ENCODE measurements at regions not wholly inside any gene's neighbourhood (a gene's known extent, or its start where the extent isn't known, plus 50 kb on each side); places are given as distances from the start of the nearest gene placed in this dataset.

GRCh38 chr14:48693793-48694192, 892.4 kb downstream of the RPS29 start:
- no peak for TF ChIP-seq CTCF (IDR thresholded peaks at IDR 0.05)
- H3K36me3 Mint-ChIP-seq = no peaks in the 10 kb centered on the region
- peaks cover 0 to 8% (median 0%) of the 10 kb centered on the region in 7 donors for H3K9me3 Mint-ChIP-seq
- Histone ChIP-seq H3K79me2 (ENCODE audit: insufficient read depth, low read length) (no peaks in the 10 kb centered on the region), H3K4me1 (ENCODE audit: control insufficient read depth in 1 of 2, insufficient read depth in 2 of 2, low read length in 2 of 2) (no peaks in the 10 kb centered on the region), H3K4me3 (replicated peaks in 1 of 3; ENCODE audit: low read depth in 2 of 3, low read length in 3 of 3) (no peak overlapping the region), H4K20me1 (ENCODE audit: insufficient read depth, low read length) (no peaks in the 10 kb centered on the region), H3K36me3 (replicated peaks in 1 of 2; ENCODE audit: control insufficient read depth in 1 of 2, insufficient read depth in 2 of 2, low read length in 2 of 2) (no peaks in the 10 kb centered on the region), H3K9ac (ENCODE audit: insufficient read depth, low read length, poor library complexity, severe bottlenecking) (no peak overlapping the region), H2AFZ (ENCODE audit: insufficient read depth, low read depth, low read length, poor library complexity, severe bottlenecking) (no peak overlapping the region), H3K27me3 (ENCODE audit: control insufficient read depth in 2 of 2, insufficient read depth in 2 of 2, low read length in 2 of 2) (no peaks in the 10 kb centered on the region), H3K27ac (ENCODE audit: low read depth in 1 of 2, low read length in 2 of 2) (no peak overlapping the region), H3K9me3 (replicated peaks in 1 of 2; ENCODE audit: control insufficient read depth in 1 of 2, insufficient read depth in 1 of 2, low read length in 2 of 2) (peaks cover 0 to 10% of the 10 kb centered on the region in 2 donors), H3K4me2 (replicated peaks; ENCODE audit: extremely low read depth, low read length, poor library complexity, severe bottlenecking) (no peak overlapping the region)
- no peak overlapping the region for H3K4me3 Mint-ChIP-seq
- no peak for DNase-seq
- intact Hi-C loops (cut with micrococcal nuclease) = no loop called here
- no peaks in the 10 kb centered on the region for H3K4me1 Mint-ChIP-seq
- WGBS (ENCODE audit: insufficient coverage) = no CpG with 5 or more reads among the region's 1 CpG
- no peaks in the 10 kb centered on the region for H3K27me3 Mint-ChIP-seq (ENCODE audit: low read depth in 3 of 3)
- H3K27ac Mint-ChIP-seq = no peak overlapping the region

- Mint-ChIP-seq H3K36me3 (no peaks in the 10 kb centered on the region), H3K9me3 (peaks cover 0 to 2% (median 0%) of the 10 kb centered on the region in 7 donors), H3K27me3 (ENCODE audit: low read depth in 3 of 3) (no peaks in the 10 kb centered on the region), H3K4me1 (no peaks in the 10 kb centered on the region), H3K27ac (no peak overlapping the region), H3K4me3 (no peak overlapping the region)
- no CpG with 5 or more reads among the region's 1 CpG for WGBS (ENCODE audit: insufficient coverage)
- no peak overlapping the region for H3K9ac ChIP-seq (ENCODE audit: insufficient read depth, low read length, poor library complexity, severe bottlenecking)
- H2AFZ ChIP-seq (ENCODE audit: insufficient read depth, low read depth, low read length, poor library complexity, severe bottlenecking) = no peak overlapping the region
- no peaks in the 10 kb centered on the region for H3K4me1 ChIP-seq (ENCODE audit: control insufficient read depth in 1 of 2, insufficient read depth in 2 of 2, low read length in 2 of 2)
- H3K4me2 ChIP-seq (replicated peaks; ENCODE audit: extremely low read depth, low read length, poor library complexity, severe bottlenecking) = no peak overlapping the region
- no peak for DNase-seq
- no peak overlapping the region for H3K4me3 ChIP-seq (replicated peaks in 1 of 3; ENCODE audit: low read depth in 2 of 3, low read length in 3 of 3)
- H3K27me3 ChIP-seq (ENCODE audit: control insufficient read depth in 2 of 2, insufficient read depth in 2 of 2, low read length in 2 of 2) = no peaks in the 10 kb centered on the region
- no peaks in the 10 kb centered on the region for H4K20me1 ChIP-seq (ENCODE audit: insufficient read depth, low read length)
- no peaks in the 10 kb centered on the region for H3K9me3 ChIP-seq (replicated peaks in 1 of 2; ENCODE audit: control insufficient read depth in 1 of 2, insufficient read depth in 1 of 2, low read length in 2 of 2)
- intact Hi-C loops (cut with micrococcal nuclease) = no loop called here
- H3K36me3 ChIP-seq (replicated peaks in 1 of 2; ENCODE audit: control insufficient read depth in 1 of 2, insufficient read depth in 2 of 2, low read length in 2 of 2) = no peaks in the 10 kb centered on the region
- no peaks in the 10 kb centered on the region for H3K79me2 ChIP-seq (ENCODE audit: insufficient read depth, low read length)
- TF ChIP-seq CTCF (IDR thresholded peaks at IDR 0.05) = no peak
- H3K27ac ChIP-seq (ENCODE audit: low read depth in 1 of 2, low read length in 2 of 2) = no peak overlapping the region
Measured at GRCh38 chr14:48690349-48690748, 895.8 kb downstream of the RPS29 start.
